GM21717 (cell line): ENCODE measurements at regions not wholly inside any gene's neighbourhood (a gene's known extent, or its start where the extent isn't known, plus 50 kb on each side); places are given as distances from the start of the nearest gene placed in this dataset.

Experiments
- ATAC-seq: cut with Tn5 transposase; IDR thresholded peaks from one replicate; pipeline ENCODE4 v1.9.1; 2021; ENCODE audit warnings: mild to moderate bottlenecking, moderate library complexity; ENCODE audit not compliant: unreplicated experiment

- no peak for ATAC-seq
These were observed 186.4 kb upstream of the ZRANB2 start for GRCh38 chr1:71267220-71267619.

- ATAC-seq: no peak
These were observed 183.2 kb upstream of the ZRANB2 start for GRCh38 chr1:71264039-71264438.

DNA sequence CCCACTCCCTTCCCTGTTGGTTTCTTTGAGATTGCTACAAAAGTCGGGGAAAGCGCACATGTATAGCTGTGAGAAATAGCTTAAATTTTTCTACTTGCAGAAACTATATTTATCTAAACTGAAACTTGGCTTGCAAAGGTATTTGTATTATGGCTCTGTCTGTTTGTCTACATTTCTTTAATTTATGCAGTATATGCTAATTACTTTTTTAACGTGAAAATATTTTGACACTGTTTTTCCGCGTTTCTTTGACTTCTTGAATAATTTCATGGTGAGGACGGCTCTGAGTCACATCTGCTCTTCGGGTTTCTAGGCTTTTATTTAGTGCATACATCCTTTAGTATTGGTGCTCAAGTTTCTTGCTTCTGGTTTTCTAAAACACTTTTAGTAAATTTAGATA, 182.1 kb upstream of the ZRANB2 start:
- ATAC-seq: no peak

DNA sequence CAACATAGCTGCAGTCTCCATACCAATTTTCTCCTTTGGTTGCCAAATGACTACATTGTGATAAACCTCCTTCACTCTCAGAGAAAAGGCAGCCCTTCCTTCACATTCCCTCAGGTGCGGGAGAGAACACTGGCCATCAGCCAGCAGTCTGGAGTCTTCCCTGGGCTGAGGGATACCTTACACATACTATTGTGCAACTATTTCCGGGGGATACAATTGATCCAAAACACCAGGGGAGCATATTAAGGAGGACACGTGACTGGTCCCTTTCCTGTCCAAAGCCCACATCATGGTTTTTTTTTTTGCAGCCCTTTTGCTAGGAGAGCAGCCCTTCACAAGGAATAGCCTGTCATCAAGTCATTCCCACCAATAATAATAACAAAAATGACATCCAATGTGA, 172.1 kb upstream of the ZRANB2 start:
- ATAC-seq: no peak

DNA sequence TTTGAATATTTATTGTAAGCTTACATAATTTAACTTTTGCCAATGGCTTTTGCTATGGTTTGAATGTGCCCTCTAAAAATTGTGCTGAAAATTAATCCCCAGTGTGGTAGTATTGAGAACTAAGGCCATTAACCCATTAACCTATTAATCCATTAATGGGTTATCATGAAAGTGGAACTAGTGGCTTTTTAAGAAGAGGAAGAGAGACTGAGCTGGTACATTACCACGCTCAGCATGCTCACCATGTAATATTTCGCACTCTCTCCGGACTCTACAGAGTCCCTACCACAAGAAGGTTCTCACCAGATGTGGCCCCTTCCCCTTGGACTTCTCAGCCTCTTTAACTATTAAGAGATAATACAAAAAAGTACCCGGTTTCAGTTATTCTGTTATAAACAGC, 164.4 kb upstream of the ZRANB2 start:
- no peak for ATAC-seq

DNA sequence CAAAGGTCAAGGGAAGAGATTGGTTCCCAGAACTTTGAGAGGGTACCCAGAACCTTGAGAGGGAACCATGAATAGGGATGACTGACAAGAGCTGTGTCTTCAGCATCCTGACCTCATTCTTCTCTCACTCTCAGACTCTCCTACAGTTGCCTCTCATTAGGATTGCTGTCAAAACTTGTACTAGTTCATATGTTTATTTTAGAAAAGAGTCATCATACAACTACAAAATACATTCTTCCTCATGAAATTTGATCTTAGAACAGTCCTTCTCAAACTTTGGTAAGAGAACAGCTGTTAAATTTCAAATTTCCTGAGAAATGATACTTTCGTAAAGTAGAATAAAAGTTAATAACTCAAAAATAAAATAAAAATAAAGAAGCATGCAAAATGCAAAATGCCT, 161.4 kb upstream of the ZRANB2 start:
- no peak for ATAC-seq

DNA sequence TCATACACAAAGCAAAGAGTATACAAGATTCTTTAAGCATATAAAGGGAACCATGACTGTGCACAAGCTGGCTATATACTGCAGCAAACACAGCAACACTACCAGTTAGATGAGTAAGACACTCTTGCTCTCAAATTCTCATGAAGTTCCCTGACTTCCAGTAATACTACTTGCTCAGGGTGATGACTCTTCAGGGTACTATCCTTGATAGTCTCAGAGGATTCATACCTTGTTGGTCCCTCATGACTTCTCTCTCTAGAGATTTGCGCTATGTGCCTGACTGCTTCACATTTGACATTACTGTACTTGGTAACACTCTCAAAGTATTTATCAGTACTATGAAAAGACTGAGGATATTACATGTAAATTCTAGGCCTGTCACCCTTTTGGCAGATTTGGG, 159.8 kb upstream of the ZRANB2 start:
- no peak for ATAC-seq

- no peak for ATAC-seq
These were observed 155.7 kb upstream of the ZRANB2 start for GRCh38 chr1:71236503-71236902.

DNA sequence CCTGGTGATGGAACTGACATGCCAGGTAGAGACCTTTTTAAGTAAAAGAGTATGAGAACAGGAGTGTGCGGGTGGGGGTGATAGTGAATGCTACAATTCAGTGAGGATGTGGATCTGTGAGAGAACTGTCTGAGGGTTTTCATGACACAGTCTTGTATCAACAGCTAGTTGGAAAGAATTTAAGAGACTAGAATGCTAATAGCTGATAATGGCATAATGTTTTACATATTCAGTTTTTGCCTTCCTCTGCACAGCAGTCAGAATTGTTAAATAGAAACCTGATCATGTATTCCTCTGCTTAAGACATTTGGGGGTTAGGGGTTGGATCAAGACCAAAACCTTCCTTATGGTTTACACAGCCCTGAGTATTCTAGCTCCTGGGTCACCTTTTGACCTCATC, 152.8 kb upstream of the ZRANB2 start:
- ATAC-seq: no peak

- ATAC-seq: no peak
These were observed 152.0 kb upstream of the ZRANB2 start for GRCh38 chr1:71232786-71233185.

DNA sequence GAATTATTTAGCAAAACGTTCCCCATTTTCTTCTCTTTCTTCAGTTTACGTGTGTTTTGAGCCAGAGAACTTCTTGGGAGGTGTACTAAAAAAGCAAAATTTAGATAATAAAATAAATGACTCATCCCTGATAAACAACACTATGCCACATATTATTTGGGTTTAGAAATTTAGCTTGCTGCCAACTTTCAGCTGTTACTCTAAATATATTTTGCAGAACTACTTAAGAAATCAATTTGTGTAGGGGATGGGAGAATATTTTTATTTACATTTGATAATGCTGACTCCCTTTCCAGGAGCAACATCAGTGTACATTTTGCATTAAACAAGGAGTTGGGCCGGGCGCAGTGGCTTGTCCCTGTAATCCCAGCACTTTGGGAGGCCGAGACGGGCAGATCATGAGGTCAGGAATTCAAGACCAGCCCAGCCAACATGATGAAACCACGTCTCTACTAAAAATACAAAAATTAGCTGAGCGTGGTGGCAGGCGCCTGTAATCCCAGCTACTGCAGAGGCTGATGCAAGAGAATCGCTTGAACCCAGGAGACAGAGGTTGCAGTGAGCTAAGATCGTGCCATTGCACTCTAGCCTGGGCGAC, 151.4 kb upstream of the ZRANB2 start:
- ATAC-seq: no peak

GRCh38 chr1:71231751-71232150, 150.9 kb upstream of the ZRANB2 start:
- ATAC-seq: no peak

GRCh38 chr1:71228742-71229365, 148.0 kb upstream of the ZRANB2 start:
- no peak for ATAC-seq

DNA sequence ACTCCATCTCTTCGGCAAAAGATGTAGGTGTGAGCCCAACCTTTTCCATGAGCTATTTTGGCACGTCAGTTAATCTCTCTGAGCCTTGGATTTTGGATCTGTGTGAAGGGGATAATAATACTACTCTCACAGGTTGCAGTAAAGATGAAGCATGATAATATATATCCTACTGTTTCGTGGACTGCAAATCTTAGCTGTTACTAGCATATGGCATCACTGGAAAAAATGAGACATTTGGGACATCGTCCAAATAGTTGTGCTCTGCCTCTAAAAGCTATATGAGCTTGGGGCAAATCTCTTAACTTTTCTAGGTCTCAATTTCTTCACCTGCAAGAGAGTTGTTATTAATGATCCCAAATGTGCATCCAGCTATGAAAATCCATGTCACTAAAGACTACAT, 147.4 kb upstream of the ZRANB2 start:
- no peak for ATAC-seq

DNA sequence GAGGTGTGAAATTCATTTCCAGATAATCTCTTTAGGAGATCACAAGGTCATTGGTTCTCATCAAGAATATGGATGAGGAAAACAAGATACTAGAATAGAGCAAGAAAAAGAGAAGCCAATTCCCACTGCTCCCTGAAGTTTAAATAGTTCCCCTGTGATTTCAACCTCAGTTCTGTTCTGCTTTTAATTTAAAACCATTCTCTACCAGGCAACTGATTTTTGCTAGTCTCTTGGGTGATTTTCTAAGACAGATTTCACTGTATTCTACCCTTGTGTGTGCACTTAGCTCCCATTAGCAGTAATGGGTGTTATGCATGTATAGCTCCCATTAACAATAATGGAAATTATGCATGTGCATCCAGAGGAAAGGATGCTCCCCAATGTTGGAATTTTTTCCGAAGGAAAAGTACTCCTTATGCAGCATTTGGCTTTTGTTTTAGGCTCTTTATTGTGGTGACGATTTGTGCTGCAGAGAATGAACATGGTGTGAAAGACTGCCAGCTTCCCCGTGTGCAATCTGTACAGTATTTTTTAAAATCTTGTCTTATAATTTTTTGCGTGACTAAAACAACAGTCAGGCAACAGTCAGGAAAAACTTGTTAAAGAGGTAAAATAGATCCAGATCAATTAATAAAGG, 144.0 kb upstream of the ZRANB2 start:
- no peak for ATAC-seq

GRCh38 chr1:71223641-71224340, 143.0 kb upstream of the ZRANB2 start:
- ATAC-seq: no peak

GRCh38 chr1:71222668-71223067, 141.8 kb upstream of the ZRANB2 start:
- ATAC-seq: no peak

GRCh38 chr1:71210718-71211117, 129.9 kb upstream of the ZRANB2 start:
- ATAC-seq: no peak

DNA sequence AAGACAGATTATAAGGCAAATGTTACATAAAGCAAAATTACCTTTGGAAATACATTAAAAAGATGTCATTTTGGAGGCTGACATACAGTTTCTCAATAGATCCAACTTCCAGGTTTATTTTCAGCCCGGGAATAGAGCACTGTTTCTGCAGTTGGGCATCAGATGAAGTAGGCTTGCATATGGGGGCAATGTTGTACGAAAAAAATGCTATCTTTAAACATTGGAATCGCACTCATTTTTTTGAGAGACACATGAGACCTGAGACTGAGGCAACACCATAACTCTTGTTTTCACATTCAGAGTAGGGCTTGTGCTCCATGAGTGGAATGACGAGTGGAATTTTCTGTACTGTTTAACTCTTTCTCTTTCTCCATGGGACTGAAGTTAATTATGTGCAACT, 122.4 kb upstream of the ZRANB2 start:
- no peak for ATAC-seq

DNA sequence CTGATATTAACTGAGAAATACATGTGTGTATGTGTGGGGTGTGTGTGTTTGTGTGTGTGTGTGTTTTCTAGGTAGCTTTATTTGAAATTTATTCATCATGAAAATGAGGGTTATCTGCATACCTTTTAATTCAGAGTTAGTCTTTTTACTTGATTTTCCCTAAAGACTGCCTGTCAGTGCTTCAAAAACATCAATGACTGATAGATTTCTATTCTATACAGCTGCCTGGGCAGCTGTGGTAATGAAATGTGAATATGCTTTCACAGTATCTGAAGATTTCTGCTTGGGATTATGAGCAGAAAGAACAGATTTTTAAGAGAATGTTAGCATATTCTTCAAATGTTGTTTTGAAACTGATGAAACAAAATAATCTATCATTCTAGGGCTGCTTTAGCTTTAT, 119.7 kb upstream of the ZRANB2 start:
- no peak for ATAC-seq

DNA sequence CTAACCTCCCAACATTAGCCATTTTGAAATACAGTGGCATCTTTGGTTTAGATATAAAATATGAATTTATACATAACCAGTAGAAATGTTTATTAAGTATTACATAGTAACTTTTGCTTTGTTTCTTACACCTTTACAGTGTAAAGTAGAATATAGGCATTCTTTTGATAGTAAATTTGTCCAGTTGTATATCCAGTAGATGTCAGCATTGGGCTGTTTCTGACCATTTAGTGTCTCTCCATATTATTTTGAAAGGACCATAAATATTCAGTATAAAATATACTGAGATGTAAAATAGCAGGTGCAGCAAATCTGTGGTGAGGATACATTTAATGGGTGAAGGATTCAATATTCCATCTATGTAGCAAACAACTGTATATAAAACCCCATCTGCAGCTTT, 115.8 kb upstream of the ZRANB2 start:
- ATAC-seq: no peak

GRCh38 chr1:71193153-71193552, 112.3 kb upstream of the ZRANB2 start:
- no peak for ATAC-seq
